Stimulated activated CD4-positive, alpha-beta T cell treated with anti-CD3 and anti-CD28 coated beads, TNF-alpha, amount 100 ng/mL, for 48 hours (primary cell): ENCODE measurements at regions not wholly inside any gene's neighbourhood (a gene's known extent, or its start where the extent isn't known, plus 50 kb on each side); places are given as distances from the start of the nearest gene placed in this dataset.

Source experiments
- DNase-seq, 3 donors: peaks; one replicate each; pipeline ENCODE4 v3.0.0-alpha.2; 2020; ENCODE audit warnings: low read depth in 3 of 3

DNA sequence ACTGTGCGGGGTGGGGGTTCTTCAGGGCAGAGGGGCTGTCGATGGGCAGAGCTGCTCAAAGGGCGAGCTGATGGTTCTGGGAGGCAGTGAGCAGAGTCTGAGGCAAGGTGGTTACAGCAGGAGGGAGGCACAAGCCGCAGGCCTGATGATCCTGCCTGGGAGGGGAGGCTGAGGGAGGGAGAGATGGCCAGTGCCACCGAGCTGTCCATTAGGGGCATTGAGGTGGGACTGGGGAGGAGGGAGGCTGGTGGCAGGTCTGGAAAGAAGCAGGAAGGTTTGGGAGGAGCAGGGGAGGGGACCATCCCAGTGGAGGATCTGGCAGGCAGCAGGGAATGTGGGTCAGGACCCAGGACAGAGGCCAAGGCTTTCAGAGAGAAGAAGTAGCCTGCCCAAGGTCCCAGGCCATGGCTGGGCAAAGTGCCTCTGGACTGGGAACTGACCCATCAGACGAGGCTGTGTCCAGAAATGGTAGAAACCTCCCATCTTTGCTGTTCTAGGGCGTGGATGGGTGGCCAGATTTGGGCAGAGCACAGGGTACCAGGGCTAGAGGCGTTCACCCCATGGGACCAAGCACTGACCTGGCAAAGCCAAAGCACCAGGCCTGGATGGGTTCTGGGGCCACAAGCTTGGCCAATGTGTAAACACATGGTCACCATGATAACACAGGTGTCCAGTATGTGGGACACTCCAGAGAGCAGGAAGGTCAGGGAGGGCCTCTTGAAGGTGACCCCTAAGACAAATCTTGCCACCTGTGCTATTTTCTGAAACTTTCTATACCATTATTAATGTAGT is 55.5 kb downstream of the INHBB start:
- no peak for DNase-seq

DNA sequence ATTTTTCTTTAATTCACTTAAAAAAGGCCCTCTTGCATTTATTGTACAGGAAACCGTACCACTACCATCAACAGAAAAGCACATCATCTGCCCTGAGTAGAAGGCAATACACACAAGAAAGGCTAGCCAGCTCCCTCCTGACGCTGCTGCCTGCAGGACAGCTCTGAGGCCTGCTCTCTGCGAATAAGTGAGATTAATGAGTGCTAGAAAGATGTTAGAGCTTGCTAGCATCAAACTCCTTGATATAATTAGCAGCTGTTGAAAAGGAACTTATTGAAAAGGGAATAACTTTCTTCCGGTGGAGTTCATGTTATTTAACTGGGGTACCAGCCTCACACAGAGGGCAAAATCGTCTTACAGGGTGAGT is 56.1 kb downstream of the INHBB start:
- DNase-seq = no peak

DNA sequence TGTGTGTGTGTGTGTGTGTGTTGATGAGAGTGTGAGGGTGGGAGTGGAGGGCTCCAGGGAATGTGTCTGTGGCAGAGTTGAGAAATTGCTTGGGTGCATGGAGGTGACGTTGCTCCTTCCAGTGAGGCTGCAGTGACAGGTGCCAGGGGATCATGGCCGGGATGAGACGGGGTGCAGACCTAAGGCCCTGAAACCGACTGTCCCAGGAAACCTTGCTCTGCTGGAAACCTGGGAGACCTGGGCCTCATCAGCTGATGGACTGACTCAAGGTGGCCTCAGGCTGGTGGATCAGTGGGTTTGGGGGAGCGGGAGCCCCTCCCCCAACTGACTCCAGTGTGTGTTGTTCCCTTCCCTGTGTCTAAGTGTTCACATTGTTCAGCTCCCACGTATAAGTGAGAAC is 56.6 kb downstream of the INHBB start:
- DNase-seq = no peak

DNA sequence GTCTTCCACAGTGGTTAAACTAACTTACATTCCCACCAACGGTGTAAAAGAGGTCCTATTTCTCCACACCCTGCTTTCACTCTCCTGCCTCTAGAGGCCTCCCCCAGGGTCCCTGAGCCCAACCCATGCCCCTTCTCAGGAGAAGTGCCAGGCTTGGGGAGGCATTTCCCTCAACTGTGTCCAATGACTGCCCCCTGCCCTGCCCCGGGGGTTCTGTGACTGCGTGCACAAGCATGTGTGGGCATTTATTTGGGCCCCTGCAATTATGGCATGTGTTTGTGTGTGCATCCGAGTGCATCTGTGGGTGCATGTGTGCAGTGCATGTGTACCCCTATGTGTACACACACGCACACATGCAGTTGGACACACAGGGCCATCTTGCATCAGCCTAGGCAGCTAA is 57.3 kb downstream of the INHBB start:
- DNase-seq = no peak

DNA sequence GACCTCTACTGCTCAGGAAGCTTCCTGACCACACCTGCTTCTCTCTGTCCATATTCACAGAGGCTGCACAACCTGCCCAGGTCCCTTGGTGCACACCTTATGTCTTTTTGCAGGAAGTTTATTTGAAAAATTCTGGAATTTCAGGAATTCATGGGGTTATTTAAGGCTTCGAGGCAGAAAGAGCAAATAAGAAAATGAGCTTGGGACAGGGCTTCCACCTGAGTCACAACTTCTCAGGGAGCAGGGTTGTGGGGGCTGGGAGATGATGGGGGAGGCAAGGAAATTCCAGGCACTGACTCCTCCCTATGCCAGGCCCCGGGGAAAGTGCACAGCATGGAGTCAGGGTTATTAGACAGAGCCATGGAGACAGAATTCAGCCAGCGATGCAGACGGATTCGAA is 57.7 kb downstream of the INHBB start:
- DNase-seq = no peak

DNA sequence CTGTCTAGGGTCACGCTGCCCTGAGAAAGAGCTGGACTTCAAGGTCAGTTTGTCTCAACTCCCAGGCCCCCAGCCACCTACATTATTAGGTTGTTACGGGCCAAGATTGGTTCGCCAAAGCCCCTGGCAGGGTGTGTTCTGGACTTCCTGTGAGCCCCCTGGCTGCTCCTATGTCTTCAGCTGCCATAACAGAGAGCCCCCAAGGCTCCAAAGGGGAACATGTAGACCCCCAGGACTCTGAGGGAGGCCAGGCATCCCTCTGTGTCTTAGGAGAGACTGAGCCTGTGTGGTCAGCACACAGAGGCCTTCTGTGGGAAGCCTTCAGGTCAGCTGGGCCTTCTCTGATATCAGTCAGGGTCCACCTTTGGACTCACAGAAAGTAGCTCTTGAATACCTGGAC is 58.3 kb downstream of the INHBB start:
- no peak for DNase-seq

DNA sequence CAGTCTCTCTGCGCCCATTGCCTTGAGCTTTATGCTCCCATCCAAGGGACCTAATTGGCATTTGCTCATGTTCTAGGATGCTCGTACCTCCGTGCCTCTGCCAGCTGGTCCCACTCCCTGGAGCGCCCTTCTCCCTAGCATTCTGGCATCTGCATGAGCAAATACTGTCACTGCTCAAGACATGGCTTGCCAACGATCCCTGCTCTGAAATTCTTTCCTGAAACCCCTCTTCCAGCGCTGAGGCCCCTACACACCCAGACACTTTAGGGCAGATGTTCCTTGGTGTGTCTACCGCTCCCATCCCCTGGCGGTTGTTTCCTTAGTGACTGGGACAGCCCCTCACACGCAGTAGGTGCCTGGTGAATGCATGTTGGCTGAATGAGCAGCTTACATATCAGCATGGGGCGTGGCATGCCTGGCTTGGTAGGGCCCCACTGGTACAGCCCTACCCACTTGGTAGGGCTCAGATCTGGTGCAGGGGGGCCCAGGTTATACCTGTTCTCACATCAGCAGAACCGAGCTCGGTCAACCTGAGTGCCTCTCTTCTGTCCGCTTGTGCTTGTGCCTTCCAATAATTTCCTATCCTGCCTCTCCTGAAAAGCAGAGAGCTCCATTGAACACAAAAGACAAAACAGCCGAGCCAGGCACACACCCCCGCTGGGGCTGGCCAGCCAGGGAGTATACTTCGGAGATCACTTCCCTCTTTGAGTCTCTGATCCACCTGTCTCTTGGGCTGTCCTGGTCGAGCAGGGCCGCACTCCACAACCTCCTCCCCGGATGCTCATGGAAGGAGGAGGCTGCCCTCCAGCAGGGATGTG is 59.2 kb downstream of the INHBB start:
- no peak for DNase-seq

DNA sequence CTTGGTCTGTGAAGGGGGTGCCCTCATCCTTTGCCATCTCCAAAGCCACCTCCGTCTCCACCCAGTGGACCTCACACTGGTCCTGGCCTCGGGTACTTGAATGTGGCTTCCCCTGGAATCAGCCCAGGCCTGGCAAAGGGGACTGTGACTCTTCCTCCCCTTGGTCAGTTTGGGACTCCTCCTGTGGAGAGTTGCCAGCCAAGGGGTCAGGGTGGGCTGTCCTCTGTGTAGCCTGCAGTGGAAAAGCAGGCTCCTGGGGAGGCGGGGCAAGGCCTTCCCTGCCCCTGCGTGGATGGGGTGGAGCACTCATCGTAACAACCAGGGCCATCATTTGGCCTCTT is 59.8 kb downstream of the INHBB start:
- DNase-seq = no peak

DNA sequence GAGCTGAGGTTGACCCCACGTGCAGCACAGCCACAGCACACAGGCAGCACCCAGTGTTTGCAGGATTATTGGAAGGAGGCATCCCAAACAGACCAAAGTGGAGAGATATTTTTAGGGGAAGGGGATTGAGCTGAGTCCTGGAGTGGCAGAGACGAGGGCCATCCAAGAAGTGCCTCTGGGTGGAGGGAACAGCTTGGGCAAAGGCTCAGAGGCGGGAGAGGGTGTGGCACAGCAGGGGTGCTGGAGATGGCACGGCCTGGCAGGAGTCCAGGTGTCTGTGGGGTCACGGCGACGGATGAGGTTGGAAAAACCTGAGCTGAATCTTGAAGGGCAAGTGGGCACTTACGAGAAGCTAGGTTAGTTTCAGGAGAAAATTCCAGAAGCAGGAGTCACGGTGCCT is 60.6 kb downstream of the INHBB start:
- no peak for DNase-seq

DNA sequence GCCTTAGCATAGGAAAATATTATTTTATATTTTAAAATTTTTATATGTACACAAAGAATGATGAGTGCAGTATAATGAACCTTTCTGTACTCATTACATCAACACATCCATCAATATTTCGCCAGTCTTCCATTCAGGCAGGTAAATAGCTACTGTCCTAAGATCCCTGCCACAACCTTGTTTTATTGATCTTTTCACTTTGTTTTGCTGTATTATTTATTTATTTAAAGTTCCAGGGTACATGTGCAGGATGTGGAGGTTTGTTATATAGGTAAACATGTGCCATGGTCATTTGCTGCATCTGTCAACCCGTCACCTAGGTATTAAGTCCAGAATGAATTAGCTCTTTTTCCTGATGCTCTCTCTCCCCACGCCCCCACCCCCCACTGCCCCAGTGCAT is 64.6 kb downstream of the INHBB start:
- no peak for DNase-seq

DNA sequence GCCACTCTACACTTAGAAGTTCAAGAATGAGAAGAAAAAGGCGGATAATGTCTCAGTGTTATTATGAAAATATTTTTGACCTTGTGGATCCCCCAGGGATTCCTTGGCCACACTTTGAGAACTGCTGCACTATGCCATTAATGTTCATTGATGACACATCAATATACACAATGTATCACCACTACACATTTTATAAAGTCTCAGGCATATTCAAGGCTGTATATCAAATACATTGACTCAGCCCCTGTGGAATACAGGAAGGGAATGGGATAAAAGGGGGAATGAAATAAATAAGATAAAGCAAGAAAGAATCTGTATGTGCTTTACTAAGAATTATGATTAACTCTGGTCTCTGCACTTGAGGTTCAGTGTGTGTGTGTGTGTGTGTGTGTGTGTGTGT is 69.1 kb downstream of the INHBB start:
- DNase-seq = no peak

DNA sequence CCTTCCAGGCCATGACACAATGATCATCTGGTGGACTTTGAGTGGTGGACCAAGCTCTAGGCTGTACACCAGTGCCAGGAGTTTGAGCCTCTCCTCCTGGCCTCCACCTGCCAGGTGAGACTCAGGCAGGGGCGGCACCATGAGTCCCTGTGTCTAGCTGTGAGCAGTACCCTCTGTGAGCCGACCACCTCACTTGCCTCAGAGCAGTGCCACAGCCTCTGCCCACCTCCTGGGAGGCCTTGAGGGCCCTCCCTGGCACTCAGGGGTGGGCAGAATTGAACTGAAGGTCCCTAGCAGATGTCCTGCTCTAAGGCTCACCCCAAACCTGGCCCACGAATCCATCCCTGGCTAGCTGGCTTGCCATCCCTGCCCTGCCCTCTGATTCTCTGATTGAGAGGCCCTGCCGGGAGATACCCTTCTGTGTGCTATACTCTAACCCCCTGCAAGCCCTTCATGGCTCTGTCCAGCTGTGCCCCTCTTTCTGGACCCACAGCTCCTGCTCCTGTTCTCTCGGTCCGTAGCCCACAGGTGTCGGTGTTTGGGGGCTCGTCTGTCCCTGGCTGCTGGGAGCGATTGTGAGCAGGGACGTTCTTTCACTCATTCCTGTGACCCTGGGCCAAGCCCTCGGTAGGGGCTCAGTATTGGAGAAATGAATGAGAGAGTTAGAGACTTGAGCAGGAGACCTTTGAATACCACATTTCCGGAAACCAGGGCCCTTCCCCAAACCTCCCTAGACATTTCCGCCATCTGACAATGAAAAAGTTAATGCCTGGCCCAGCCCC is 70.0 kb downstream of the INHBB start:
- no peak for DNase-seq

DNA sequence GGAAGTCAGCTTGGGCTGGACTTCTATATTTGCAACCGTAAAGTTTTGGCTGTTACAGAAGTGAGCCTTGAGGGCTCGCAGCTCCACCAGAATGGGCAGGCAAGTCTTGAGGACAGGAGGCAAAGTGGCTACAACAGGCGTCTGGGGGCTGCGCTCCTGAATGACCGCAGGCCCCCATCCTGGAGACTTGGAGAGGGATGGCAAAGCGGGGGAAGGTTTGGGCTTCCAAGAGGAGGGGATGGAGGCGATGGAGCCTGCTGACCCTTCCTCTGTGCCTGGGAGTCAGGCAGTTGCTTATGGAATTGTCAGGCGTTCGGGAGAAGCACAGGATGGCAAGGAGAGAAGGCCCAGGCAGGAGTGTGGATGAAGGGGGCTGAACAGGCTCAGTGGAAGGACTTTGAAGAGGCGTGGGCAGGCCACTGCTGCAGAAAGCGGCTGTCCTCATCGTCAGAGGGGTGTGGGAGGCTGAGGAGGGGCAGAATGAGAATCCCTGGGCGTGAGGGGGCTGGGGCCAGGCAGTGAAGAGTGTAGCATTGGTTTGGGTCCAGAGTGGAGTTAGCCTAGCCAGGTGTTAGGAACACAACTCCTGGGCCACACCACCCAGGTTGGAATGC is 72.3 kb downstream of the INHBB start:
- no peak for DNase-seq

DNA sequence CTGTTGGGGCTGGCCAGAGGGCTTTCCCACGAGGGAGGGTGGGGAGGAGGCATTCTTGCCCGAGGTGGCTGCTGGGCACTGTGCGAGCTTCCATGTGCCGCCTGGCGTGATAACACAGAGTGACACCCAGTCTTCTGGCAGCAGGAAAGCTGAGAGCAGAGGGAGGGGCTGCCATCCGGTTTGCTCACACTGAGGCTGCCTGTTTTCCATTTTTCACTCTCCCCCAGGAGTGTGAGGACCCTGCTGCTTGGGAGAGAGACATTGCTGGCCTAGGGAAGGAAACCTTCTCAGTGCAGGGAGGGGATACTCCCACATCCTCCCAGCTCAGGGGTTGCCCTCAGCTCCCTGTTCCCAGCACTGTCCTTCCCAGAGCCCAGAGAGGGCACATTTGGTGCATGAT is 73.1 kb downstream of the INHBB start:
- DNase-seq = no peak

DNA sequence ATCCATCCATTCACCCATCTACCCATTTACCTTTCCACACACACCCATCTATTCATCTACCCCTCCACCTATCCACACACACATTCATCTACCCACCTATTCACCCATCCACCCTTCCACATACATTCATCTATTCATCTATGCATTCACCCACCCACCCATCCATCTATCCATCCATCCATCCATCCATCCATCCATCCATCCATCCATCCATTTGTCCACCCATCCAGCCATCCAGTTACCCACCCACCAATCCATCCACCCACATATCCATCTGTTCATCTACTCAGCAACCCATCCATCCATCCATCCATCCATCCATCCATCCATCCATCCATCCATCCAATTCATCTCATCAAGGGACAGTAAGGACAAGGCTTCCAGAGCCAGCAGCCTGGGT is 74.0 kb downstream of the INHBB start:
- no peak for DNase-seq

DNA sequence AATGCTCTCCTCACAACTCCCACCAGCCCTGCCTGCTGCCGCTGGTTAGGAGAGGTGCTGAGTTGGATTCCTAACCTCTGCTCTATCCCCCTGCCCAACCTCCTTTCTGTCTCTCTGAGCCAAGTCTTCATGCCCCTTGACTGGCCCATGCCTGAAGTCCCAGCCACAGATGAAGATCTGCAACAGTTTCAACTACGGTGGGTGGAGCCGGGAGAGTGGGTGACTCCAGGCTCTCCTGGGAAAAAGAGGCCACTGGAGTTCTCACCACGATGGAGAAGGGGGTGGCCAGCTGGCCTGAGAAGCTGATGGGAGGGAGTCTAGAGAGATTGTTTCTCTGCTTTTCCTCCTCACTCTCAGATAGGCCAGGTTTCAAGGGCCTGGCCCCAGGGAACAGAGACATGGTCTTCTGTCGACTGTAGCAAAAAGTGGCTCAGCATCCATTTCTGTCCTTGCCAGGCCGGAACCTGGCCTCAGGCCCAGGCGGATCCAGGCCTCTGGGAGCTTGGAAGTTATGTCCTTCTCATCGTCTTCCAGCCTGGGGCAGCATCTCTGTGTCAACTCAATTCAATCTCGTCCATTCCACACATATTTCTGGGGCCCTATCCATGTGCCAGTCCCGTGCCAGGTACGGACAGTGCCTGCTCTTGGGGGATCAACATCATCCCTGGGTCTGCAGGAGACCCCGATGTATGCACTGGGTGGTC is 75.3 kb downstream of the INHBB start:
- DNase-seq = no peak

DNA sequence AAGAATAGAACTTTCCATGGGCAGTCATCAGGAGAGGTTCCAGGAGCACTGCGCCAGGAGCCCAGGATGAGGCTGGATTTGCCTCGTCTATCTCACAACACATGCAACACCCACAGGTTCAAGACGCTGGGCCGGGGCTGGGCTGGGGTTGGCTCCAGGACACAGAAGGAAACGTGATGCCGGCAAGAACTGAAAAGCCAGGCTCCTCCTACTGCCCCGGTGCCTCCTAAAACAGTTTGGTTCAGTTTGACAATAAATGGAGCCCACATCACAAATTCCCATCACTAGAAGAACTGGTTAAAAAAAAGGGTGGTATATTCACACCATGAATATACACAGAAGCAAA is 75.9 kb downstream of the INHBB start:
- DNase-seq = no peak

DNA sequence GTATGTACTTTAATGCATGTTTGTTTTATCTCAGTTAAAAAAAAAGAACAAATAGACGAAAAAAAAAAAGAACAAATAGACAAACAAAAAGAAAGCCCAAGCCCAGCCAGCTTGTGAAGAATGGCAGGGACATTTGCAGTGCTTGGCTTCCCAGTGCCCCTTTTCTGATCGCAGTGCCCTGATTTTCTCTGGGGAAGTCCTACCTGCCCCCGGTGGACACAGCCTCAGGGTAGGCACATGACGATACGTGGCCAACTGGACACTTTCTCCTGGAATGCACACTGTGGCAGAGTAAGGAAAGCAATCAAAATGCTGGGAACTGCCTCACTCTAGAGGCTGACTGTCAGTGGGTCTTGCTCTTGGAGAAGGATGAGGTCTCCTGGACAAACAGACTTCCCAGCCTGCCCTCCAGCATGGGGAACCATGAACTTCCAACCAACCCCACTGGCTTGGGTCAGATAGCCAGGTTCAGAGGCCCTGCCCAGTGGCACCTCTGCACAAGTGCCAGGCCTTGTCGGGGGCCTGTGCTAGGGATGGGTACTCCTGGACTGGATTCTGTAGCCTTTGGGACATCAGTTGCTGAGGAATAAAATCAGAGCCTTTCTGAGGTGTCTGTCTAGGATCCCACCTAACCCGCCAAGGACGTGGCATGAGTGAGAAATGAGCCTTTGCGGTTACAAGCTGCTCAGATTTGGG is 76.7 kb downstream of the INHBB start:
- no peak for DNase-seq

DNA sequence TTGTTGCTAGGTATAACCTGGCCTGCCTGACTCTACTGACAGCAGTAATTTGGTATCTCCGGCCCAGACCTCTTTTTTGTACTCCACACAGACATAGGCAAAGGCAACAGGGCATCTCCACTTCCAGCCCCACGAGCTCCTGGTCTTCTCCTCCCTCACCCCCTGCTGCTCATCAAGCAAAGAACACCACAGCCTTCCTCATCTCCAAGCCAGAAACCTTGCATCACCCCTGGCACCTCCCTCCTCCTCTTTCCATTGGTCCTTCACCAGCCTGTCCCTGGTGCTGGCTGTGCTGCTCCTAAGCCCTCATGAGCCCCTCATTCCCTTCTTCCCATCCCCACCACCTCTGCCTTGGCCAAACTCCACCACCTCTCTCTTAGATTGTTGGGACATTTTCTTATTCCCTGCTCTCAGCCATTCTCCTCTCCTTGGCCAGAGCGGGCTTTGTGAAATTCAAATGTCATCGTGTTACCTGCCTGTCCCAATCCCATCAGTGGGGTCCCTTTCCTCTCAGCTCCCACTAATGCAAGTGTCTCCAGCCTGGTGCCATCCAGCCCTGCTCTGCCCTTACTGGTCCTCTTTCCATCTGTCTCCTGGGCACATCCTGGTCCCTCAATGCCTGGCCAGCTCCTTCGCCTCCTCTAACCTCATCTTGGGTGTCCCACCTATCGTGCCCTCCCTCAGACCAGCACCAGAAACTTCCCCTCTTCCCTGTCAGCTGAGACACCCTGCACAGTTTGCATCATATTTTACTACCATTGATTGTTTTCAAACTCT is 77.4 kb downstream of the INHBB start:
- no peak for DNase-seq

DNA sequence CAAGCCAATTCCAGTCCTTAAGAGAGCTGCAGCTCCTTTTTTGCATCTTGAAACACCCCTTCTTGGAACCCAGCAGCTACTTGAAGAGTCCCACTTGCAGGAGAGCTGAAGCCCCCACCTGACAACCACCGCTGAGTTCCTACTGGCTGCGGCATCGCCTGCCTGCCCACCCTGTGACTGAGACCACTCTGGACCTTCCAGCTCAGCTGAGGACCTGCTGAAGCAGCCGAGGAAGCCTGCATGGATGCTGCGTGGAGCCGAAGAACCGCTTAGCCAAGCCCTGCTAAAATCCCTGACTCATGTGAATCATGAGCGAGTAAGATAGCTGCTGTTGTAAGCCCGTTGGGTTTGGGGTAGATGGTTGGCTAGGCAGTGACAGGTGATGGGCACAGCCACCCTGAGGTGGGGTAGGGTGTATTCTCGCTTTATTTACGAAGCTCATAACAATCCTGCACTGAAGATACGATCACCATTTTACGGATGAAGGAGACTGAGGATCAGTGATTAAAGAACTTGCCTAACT is 78.4 kb downstream of the INHBB start:
- DNase-seq = no peak
